WTC11 (cell line): ENCODE measurements at regions not wholly inside any gene's neighbourhood (a gene's known extent, or its start where the extent isn't known, plus 50 kb on each side); places are given as distances from the start of the nearest gene placed in this dataset.
A peak's percentile ranks its signal among the peaks of the same experiment; 100 is the strongest.

Experiments
- ATAC-seq: fragments of 200-7000 bp; cut with Tn5 transposase; 2 replicates; pipeline ENCODE4 v1.10.0; 2021; ENCODE audit warnings: mild to moderate bottlenecking, moderate library complexity
- CTCF ChIA-PET: fragments of 300-600 bp; sonication (Branson Sonifier 250); formaldehyde crosslinking; loops from one replicate; lab custom pipeline; 2021; ENCODE audit warnings: antibody characterized with exemption; lab: Charles Lee
- POLR2A ChIA-PET: fragments of 350-600 bp; sonication (Branson Sonifier 250); formaldehyde crosslinking; loops from one replicate; lab custom pipeline; 2021; ENCODE audit warnings: antibody characterized with exemption; lab: Charles Lee
- DNase-seq: peaks from one replicate; pipeline ENCODE4 v3.0.0; 2021; ENCODE audit warnings: low spot score
- H3K27ac Mint-ChIP-seq: 2 replicates; pipeline ENCODE4 v1.8.0; 2021; ENCODE audit warnings: mixed read lengths
- H3K27me3 Mint-ChIP-seq: 2 replicates; pipeline ENCODE4 v1.8.0; 2021; ENCODE audit warnings: low read depth, mild to moderate bottlenecking, moderate library complexity, mixed read lengths
- H3K36me3 Mint-ChIP-seq: 2 replicates; pipeline ENCODE4 v1.8.0; 2021; ENCODE audit warnings: mixed read lengths
- H3K4me1 Mint-ChIP-seq: 2 replicates; pipeline ENCODE4 v1.8.0; 2022; ENCODE audit warnings: mixed read lengths
- H3K4me3 Mint-ChIP-seq: 2 replicates; pipeline ENCODE4 v1.8.0; 2021; ENCODE audit warnings: mild to moderate bottlenecking, moderate library complexity, mixed read lengths
- H3K9me3 Mint-ChIP-seq: 2 replicates; pipeline ENCODE4 v1.8.0; 2021; ENCODE audit warnings: mixed read lengths
- AR ChIP-seq: fragments of 250-450 bp; sonication (Bioruptor Pico); IDR thresholded peaks from 2 replicates; pipeline ENCODE4 v1.9.0; 2021; ENCODE audit warnings: mild to moderate bottlenecking
- ATF1 ChIP-seq: sonication (generic); formaldehyde crosslinking; IDR thresholded peaks from 2 replicates; pipeline ENCODE4 v1.8.1; 2023; ENCODE audit warnings: mild to moderate bottlenecking, moderate library complexity, missing genetic modification reagents
- E2F1 ChIP-seq: sonication (generic); formaldehyde crosslinking; IDR thresholded peaks from 2 replicates; pipeline ENCODE4 v1.8.0; 2022; ENCODE audit warnings: mild to moderate bottlenecking, missing genetic modification reagents
- E2F4 ChIP-seq: sonication (generic); formaldehyde crosslinking; IDR thresholded peaks from 2 replicates; pipeline ENCODE4 v1.8.1; 2022; ENCODE audit warnings: low read depth, mild to moderate bottlenecking, moderate library complexity, missing genetic modification reagents, borderline replicate concordance
- E2F5 ChIP-seq: sonication (generic); formaldehyde crosslinking; IDR thresholded peaks from 2 replicates; pipeline ENCODE4 v1.8.1; 2022; ENCODE audit warnings: mild to moderate bottlenecking, moderate library complexity, missing genetic modification reagents
- GABPB1 ChIP-seq: sonication (generic); formaldehyde crosslinking; IDR thresholded peaks from 2 replicates; pipeline ENCODE4 v1.8.1; 2023; ENCODE audit warnings: mild to moderate bottlenecking, missing genetic modification reagents
- HMGA2 ChIP-seq: fragments of 250-450 bp; sonication (Bioruptor Pico); IDR thresholded peaks from 2 replicates; pipeline ENCODE4 v1.4.0; 2021; ENCODE audit warnings: mild to moderate bottlenecking, moderate library complexity
- KAT7 ChIP-seq: sonication (generic); formaldehyde crosslinking; IDR thresholded peaks from 2 replicates; pipeline ENCODE4 v1.8.1; 2023; ENCODE audit warnings: missing genetic modification reagents, mild to moderate bottlenecking, borderline replicate concordance
- MAX ChIP-seq: sonication (generic); formaldehyde crosslinking; IDR thresholded peaks from 2 replicates; pipeline ENCODE4 v1.8.0; 2022; ENCODE audit warnings: mild to moderate bottlenecking, missing genetic modification reagents
- MYBL2 ChIP-seq: sonication (generic); formaldehyde crosslinking; IDR thresholded peaks from 2 replicates; pipeline ENCODE4 v1.8.1; 2023; ENCODE audit warnings: mild to moderate bottlenecking, moderate library complexity, missing genetic modification reagents
- OVOL2 ChIP-seq: fragments of 250-450 bp; sonication (Bioruptor Pico); IDR thresholded peaks from 2 replicates; pipeline ENCODE4 v1.9.0; 2021; ENCODE audit warnings: mild to moderate bottlenecking, borderline replicate concordance
- PRDM15 ChIP-seq: sonication (generic); formaldehyde crosslinking; IDR thresholded peaks from 2 replicates; pipeline ENCODE4 v1.8.0; 2022; ENCODE audit warnings: missing genetic modification reagents
- SMAD4 ChIP-seq: sonication (generic); formaldehyde crosslinking; IDR thresholded peaks from 2 replicates; pipeline ENCODE4 v1.8.0; 2022; ENCODE audit warnings: mild to moderate bottlenecking, missing genetic modification reagents
- TP53 ChIP-seq: sonication (generic); formaldehyde crosslinking; IDR thresholded peaks from 2 replicates; pipeline ENCODE4 v1.8.1; 2023; ENCODE audit warnings: mild to moderate bottlenecking, missing genetic modification reagents
- USF2 ChIP-seq: sonication (generic); formaldehyde crosslinking; IDR thresholded peaks from 2 replicates; pipeline ENCODE4 v1.8.1; 2023; ENCODE audit warnings: mild to moderate bottlenecking, missing genetic modification reagents, moderate library complexity
- ZBTB21 ChIP-seq: sonication (generic); formaldehyde crosslinking; IDR thresholded peaks from 2 replicates; pipeline ENCODE4 v1.8.1; 2023; ENCODE audit warnings: mild to moderate bottlenecking, missing genetic modification reagents, borderline replicate concordance
- ZNF138 ChIP-seq: sonication (generic); formaldehyde crosslinking; conservative IDR thresholded peaks from 2 replicates; pipeline ENCODE4 v1.8.1; 2022; ENCODE audit warnings: mild to moderate bottlenecking, moderate library complexity, missing genetic modification reagents
- ZNF219 ChIP-seq: sonication (generic); formaldehyde crosslinking; IDR thresholded peaks from 2 replicates; pipeline ENCODE4 v1.8.0; 2023; ENCODE audit warnings: missing genetic modification reagents, mild to moderate bottlenecking, borderline replicate concordance
- ZNF396 ChIP-seq: fragments of 250-450 bp; sonication (Bioruptor Pico); IDR thresholded peaks from 2 replicates; pipeline ENCODE4 v1.8.0; 2021; ENCODE audit warnings: mild to moderate bottlenecking, moderate library complexity, borderline replicate concordance
- ZNF425 ChIP-seq: fragments of 250-450 bp; sonication (Bioruptor Pico); conservative IDR thresholded peaks from 2 replicates; pipeline ENCODE4 v1.9.0; 2021; ENCODE audit warnings: mild to moderate bottlenecking
- ZNF671 ChIP-seq: fragments of 250-450 bp; sonication (Bioruptor Pico); IDR thresholded peaks from 2 replicates; pipeline ENCODE4 v1.8.0; 2021; ENCODE audit warnings: mild to moderate bottlenecking

GRCh38 chr1:118487091-118487490 lies 302.1 kb upstream of the SPAG17 start:
- H3K36me3 Mint-ChIP-seq, result peaks cover 7% of the 10 kb centered on the region
- H3K4me1 Mint-ChIP-seq, result peaks cover 56% of the 10 kb centered on the region
- H3K27ac Mint-ChIP-seq, result no peak overlapping the region
- no peaks in the 10 kb centered on the region for H3K27me3 Mint-ChIP-seq
- ATAC-seq, result no peak
- ChIA-PET CTCF (no interaction called here), POLR2A (no interaction called here)
- peaks cover 9% of the 10 kb centered on the region for H3K9me3 Mint-ChIP-seq
- no peak for TF ChIP-seq KAT7 (CRISPR knock-in tag)
- no peak for TF ChIP-seq E2F5 (CRISPR knock-in tag)
- no peak for TF ChIP-seq ZBTB21 (CRISPR knock-in tag)
- TF ChIP-seq E2F4 (CRISPR knock-in tag), result no peak
- TF ChIP-seq SMAD4, result no peak
- TF ChIP-seq AR, result no peak
- TF ChIP-seq MAX, result no peak
- no peak for TF ChIP-seq ZNF219 (CRISPR knock-in tag)
- TF ChIP-seq TP53 (CRISPR knock-in tag), result no peak
- TF ChIP-seq ATF1 (CRISPR knock-in tag), result no peak
- no peak for TF ChIP-seq HMGA2 (CRISPR knock-in tag)
- TF ChIP-seq ZNF396 (CRISPR knock-in tag), result no peak
- TF ChIP-seq ZNF138 (CRISPR knock-in tag), result no peak
- TF ChIP-seq USF2 (CRISPR knock-in tag), result no peak
- TF ChIP-seq GABPB1 (CRISPR knock-in tag), result no peak
- no peak for TF ChIP-seq OVOL2 (CRISPR knock-in tag)
- H3K4me3 Mint-ChIP-seq, result no peak overlapping the region
- no peak for DNase-seq

- Mint-ChIP-seq H3K27ac (0 out of 2 replicates have a peak overlapping the region, but pooled peaks have one; percentile 3), H3K4me1 (peaks cover 56% of the 10 kb centered on the region), H3K27me3 (no peaks in the 10 kb centered on the region), H3K9me3 (peaks cover 14% of the 10 kb centered on the region), H3K4me3 (no peak overlapping the region), H3K36me3 (peaks cover 8% of the 10 kb centered on the region)
- peak; percentile 34; the same call in 1 of the 2 replicates for ATAC-seq
- DNase-seq, result no peak
- POLR2A ChIA-PET, result no interaction called here
- CTCF ChIA-PET, result no interaction called here
- TF ChIP-seq TP53 (CRISPR knock-in tag) (no peak), MYBL2 (CRISPR knock-in tag) (no peak), ZNF425 (no peak), E2F1 (CRISPR knock-in tag) (no peak), ZNF671 (no peak), PRDM15 (CRISPR knock-in tag) (no peak)
These were observed 301.2 kb upstream of the SPAG17 start for GRCh38 chr1:118486199-118486598.
